Common myeloid progenitor, CD34-positive (primary cell): ENCODE measurements at regions not wholly inside any gene's neighbourhood (a gene's known extent, or its start where the extent isn't known, plus 50 kb on each side); places are given as distances from the start of the nearest gene placed in this dataset.
A peak's percentile ranks its signal among the peaks of the same experiment; 100 is the strongest.

Experiments
- CTCF ChIA-PET: fragments of 350-600 bp; sonication (Branson Sonifier 250); formaldehyde crosslinking; loops from one replicate; lab custom pipeline; 2021; ENCODE audit warnings: antibody characterized with exemption; lab: Charles Lee
- POLR2A ChIA-PET: fragments of 350-600 bp; sonication (Branson Sonifier 250); formaldehyde crosslinking; loops from one replicate; lab custom pipeline; 2021; ENCODE audit warnings: antibody characterized with exemption; lab: Charles Lee
- DNase-seq, 3 donors: peaks; one replicate each; pipeline versions ENCODE4 v3.0.0 to v3.0.0-alpha.2; 2013
- H3K27ac ChIP-seq, 2 experiments: 1 replicate in 1 of 2; 2 replicates in 1 of 2; pipeline ENCODE4 v1.7.0; 2013; ENCODE audit warnings: inconsistent platforms in 2 of 2, low read length in 2 of 2, mild to moderate bottlenecking in 2 of 2, low read depth in 1 of 2, moderate library complexity in 1 of 2; ENCODE audit not compliant: severe bottlenecking in 2 of 2, insufficient read depth in 1 of 2, poor library complexity in 1 of 2
- H3K27me3 ChIP-seq, 5 experiments: replicated peaks in 2 of 5; 1 replicate in 3 of 5; 2 replicates in 2 of 5; pipeline versions ENCODE4 v1.6.1 to v1.7.0; 2013; ENCODE audit warnings: low read length in 4 of 5, mild to moderate bottlenecking in 2 of 5, moderate library complexity in 2 of 5, inconsistent platforms in 1 of 5; ENCODE audit not compliant: insufficient read depth in 5 of 5, control insufficient read depth in 4 of 5
- H3K36me3 ChIP-seq, 4 experiments: 1 replicate in 2 of 4; 2 replicates in 2 of 4; pipeline versions ENCODE4 v1.6.1 to v1.7.0; 2013; ENCODE audit warnings: low read length in 3 of 4, control low read depth in 1 of 4, mild to moderate bottlenecking in 1 of 4; ENCODE audit not compliant: control insufficient read depth in 4 of 4, insufficient read depth in 4 of 4
- H3K4me1 ChIP-seq, 4 experiments: 1 replicate in 3 of 4; 2 replicates in 1 of 4; pipeline versions ENCODE4 v1.6.1 to v1.7.1; 2013; ENCODE audit warnings: low read length in 3 of 4, mild to moderate bottlenecking in 3 of 4, control low read depth in 1 of 4, inconsistent platforms in 1 of 4, moderate library complexity in 1 of 4; ENCODE audit not compliant: control insufficient read depth in 4 of 4, insufficient read depth in 4 of 4; ENCODE audit errors: control extremely low read depth in 1 of 4
- H3K4me3 ChIP-seq, 7 experiments: 1 replicate in 4 of 7; 2 replicates in 3 of 7; pipeline versions ENCODE4 v1.5.1 to v1.7.0; 2013; ENCODE audit warnings: mild to moderate bottlenecking in 7 of 7, low read length in 6 of 7, moderate library complexity in 6 of 7, inconsistent platforms in 2 of 7, low read depth in 2 of 7, control low read depth in 1 of 7; ENCODE audit not compliant: insufficient read depth in 4 of 7, control insufficient read depth in 1 of 7; ENCODE audit errors: extremely low read depth in 1 of 7
- H3K9me3 ChIP-seq, 5 experiments: 1 replicate in 4 of 5; 2 replicates in 1 of 5; pipeline versions ENCODE4 v1.6.1 to v1.7.1; 2013; ENCODE audit warnings: low read length in 4 of 5, mild to moderate bottlenecking in 2 of 5, inconsistent platforms in 1 of 5, low read depth in 1 of 5, moderate library complexity in 1 of 5; ENCODE audit not compliant: control insufficient read depth in 4 of 5, insufficient read depth in 2 of 5; ENCODE audit errors: control extremely low read depth in 1 of 5
- WGBS: methylation state at CpG from one replicate; pipeline ENCODE4 v1.1.5; 2013; ENCODE audit not compliant: insufficient coverage; 5-methylcytosine and 5-hydroxymethylcytosine counted together

DNA sequence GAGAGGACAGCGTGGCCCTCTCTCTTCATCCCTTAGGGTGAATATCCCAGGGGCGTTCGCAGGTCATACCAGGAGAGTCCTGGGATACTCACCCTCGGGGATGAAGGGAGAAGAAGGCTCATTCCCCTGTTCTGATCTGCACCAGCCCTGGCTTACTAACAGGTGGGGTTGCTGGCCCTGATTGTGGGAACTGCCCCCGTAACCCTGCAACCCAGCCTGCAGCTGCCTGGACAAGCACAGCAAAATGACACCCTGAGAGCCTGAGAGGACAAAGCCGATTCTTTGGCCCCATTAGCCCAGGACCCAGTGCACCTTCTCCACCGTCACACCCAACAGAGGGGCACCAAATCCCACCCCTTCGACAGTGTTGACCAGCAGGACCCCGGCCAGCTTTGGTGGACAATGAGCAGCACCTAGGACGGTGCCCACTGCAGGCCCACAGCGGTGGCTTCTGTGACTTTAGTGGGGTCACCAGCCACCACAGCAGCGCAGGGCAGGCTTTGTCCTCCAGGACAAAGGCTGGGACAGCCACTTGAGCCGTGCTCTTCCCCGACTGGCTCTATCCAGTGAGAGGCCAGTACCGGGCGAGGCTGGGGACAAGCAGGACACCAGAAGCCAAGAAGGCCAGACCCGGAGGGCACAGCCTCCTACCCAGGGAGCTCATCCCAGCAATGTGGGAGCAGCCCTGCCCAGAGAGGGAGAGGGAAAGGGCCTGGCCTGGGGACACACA is 98.5 kb upstream of the RTL6 start:
- H3K4me3 ChIP-seq = peak overlapping the region in 2 of 7 experiments; percentile 9 to 54
- H3K27me3 ChIP-seq = peaks cover 0 to 22% (median 6%) of the 10 kb centered on the region in 5 experiments
- CTCF ChIA-PET = no interaction called here
- no peak for DNase-seq
- no peaks in the 10 kb centered on the region for H3K36me3 ChIP-seq
- H3K9me3 ChIP-seq = no peaks in the 10 kb centered on the region
- H3K27ac ChIP-seq = no peak overlapping the region
- POLR2A ChIA-PET = no interaction called here
- 96% methylated on average over 16 of the region's 17 CpGs for WGBS
- H3K4me1 ChIP-seq = peaks cover 0 to 12% (median 6%) of the 10 kb centered on the region in 4 experiments

DNA sequence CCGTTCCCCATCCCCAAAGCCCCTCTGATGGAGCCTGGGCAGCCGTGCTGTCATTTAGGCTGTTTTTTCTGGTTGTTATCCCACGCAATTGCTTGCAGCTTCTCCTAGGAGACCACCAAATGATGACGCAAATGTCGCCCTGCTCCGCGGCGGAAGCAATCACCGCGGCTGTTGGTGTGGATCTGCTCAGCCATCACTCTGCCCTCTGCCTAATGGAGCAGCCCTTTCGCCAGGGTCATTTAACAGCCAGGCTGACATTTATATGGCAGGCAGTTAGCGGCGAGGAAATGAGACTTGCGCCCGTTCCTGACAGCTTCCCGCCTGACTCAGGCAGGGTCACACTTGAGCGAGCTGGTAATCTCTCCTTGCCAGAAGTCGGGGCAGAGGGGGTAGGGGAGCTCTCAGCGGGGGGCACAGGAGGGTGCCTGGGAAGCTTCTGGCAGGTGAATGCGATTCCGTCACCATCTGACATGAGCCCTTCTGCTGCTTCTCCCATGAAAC is 97.9 kb upstream of the RTL6 start:
- ChIA-PET POLR2A (no interaction called here), CTCF (interaction anchor here (1.1 kb wide), 1 partner anchor 14 kb away, joined by 3 read pairs; no protein-coding TSS in a partner anchor)
- Histone ChIP-seq H3K4me3 (peak overlapping the region in 3 of 7 experiments; percentile 9 to 54 (median 26)), H3K9me3 (no peaks in the 10 kb centered on the region), H3K4me1 (peaks cover 0 to 12% (median 6%) of the 10 kb centered on the region in 4 experiments), H3K36me3 (no peaks in the 10 kb centered on the region), H3K27ac (no peak overlapping the region), H3K27me3 (peaks cover 0 to 22% (median 6%) of the 10 kb centered on the region in 5 experiments)
- 3% methylated on average over 20 of the region's 21 CpGs for WGBS
- DNase-seq = peak; percentile 80 to 87 (median 82)

DNA sequence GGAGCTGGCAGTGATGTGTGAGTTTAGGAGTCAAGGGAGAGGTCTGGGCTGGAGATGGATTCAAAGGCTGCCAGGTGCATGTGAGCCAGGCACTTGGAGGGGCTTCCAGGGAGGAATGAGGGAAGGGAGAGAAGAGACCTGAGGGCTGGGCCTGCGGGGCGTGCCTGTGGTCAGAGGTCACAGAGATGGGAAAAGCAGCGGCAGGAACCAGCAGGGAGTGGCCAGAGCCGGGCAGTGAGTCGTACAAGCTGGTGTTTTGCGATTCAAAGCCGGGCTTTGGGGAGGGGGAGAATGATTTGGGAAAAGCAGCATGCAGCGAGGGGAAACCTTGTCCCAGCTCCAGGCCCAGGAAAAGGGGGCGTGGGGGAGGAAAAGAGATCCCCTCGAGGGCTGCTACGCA is 96.9 kb upstream of the RTL6 start:
- peaks cover 0 to 22% (median 6%) of the 10 kb centered on the region in 5 experiments for H3K27me3 ChIP-seq
- ChIA-PET CTCF (interaction anchor here (0.7 to 1.1 kb wide), 2 partner anchors 13 to 15 kb away, joined by 3 read pairs; no protein-coding TSS in a partner anchor), POLR2A (no interaction called here)
- peaks cover 0 to 12% (median 6%) of the 10 kb centered on the region in 4 experiments for H3K4me1 ChIP-seq
- H3K36me3 ChIP-seq = no peaks in the 10 kb centered on the region
- H3K9me3 ChIP-seq = no peaks in the 10 kb centered on the region
- H3K27ac ChIP-seq = no peak overlapping the region
- H3K4me3 ChIP-seq = no peak overlapping the region
- WGBS = 91% methylated on average over 11 of the region's 11 CpGs
- DNase-seq = no peak

DNA sequence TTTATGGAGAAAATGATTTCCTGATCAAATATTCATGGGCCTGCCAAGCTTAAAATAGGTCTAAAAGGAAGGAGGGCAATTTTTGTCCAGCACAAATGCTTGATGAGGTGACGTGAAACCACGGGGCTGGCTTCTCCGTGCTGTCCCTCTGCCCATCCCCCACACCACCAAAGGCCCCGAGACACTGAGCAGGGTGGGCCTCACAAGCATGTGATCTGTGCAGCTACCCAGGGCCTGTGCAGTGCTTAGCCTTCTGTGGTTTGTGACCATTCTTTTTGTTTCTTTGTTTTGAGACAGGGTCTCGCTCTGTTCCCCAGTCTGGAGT is 94.8 kb upstream of the RTL6 start:
- 76% methylated on average over 5 of the region's 5 CpGs for WGBS
- CTCF ChIA-PET = no interaction called here
- H3K27ac ChIP-seq = no peak overlapping the region
- no peak for DNase-seq
- H3K4me3 ChIP-seq = no peak overlapping the region
- peaks cover 0 to 11% (median 6%) of the 10 kb centered on the region in 4 experiments for H3K4me1 ChIP-seq
- no peaks in the 10 kb centered on the region for H3K9me3 ChIP-seq
- peaks cover 0 to 23% (median 6%) of the 10 kb centered on the region in 5 experiments for H3K27me3 ChIP-seq
- POLR2A ChIA-PET = no interaction called here
- H3K36me3 ChIP-seq = no peaks in the 10 kb centered on the region

DNA sequence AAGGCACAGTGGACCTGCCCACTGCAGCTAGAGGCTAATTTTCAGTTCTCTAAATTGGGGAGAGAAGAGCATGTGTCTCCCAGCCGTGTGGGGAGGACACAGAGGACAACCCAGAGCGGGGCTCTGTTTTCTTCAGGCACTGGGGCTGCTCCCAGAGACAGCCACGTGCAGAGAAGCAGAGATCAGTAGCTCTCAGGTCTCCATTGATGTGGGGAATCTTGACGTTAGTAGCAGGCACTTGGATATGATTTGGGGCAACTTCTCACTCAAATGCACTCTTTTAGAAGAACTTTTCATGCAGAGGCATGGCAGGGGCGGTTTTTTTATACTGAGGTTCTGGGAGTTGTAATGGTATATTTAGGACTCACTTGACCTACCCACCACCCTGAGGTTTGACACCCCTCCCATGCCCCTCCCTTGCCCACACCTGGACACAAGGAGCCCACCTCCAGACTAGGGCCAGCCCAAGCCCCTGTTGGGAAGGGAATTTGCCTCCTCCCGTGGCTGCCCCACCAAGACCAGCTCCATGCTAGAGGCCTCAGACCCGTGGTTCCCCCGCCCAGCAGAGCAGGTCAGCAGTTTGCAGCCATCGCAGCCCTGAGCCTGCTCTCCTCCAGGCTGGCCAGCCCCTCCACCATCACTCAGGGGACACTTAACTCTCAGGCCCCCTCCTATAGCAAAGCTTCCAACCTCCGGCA is 94.2 kb upstream of the RTL6 start:
- H3K4me3 ChIP-seq = no peak overlapping the region
- peaks cover 0 to 26% (median 8%) of the 10 kb centered on the region in 5 experiments for H3K27me3 ChIP-seq
- ChIA-PET POLR2A (no interaction called here), CTCF (interaction anchor here (0.9 kb wide), 1 partner anchor 15 kb away, joined by 3 read pairs; no protein-coding TSS in a partner anchor)
- H3K9me3 ChIP-seq = peaks cover 0 to 2% (median 0%) of the 10 kb centered on the region in 5 experiments
- 89% methylated on average over 7 of the region's 10 CpGs for WGBS
- peaks cover 0 to 12% (median 5%) of the 10 kb centered on the region in 4 experiments for H3K4me1 ChIP-seq
- H3K27ac ChIP-seq = no peak overlapping the region
- DNase-seq = no peak
- no peaks in the 10 kb centered on the region for H3K36me3 ChIP-seq

DNA sequence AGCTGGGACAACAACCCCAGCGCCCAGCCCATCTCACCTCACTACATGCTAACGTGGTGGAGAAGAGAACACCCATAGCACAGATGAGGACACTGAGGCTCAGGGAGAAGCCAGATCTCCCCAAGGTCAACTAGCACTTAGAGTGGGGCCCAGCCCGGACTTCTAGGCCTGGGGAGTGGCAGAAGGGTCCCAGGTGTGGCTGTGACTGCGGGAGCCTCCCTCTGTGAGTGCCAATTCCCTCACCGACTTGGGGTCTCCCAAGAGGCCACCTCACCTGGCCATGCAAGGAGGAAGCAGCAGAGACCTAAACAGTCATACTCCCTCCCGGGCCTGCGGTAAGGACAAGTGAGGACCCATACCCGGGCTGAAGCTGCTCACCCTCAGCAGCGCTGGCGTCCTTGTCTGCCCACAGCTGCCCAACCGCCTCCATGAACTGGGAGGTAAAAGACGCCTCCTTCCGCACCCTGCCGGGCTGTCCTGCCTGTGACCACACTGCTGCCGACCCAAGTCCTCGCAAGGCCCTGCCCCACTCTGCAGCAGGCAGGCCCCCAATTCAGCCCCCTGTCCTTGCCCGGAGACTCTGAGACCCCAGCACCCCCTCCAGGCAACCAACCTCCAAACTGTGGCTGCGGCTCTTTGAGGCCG is 93.2 kb upstream of the RTL6 start:
- ChIA-PET POLR2A (no interaction called here), CTCF (interaction anchor here (0.6 to 1.4 kb wide), 2 partner anchors 12 to 20 kb away, joined by 3 to 4 read pairs; no protein-coding TSS in a partner anchor)
- peaks cover 0 to 2% (median 0%) of the 10 kb centered on the region in 5 experiments for H3K9me3 ChIP-seq
- no peaks in the 10 kb centered on the region for H3K36me3 ChIP-seq
- H3K27me3 ChIP-seq = peaks cover 0 to 29% (median 11%) of the 10 kb centered on the region in 5 experiments
- H3K27ac ChIP-seq = no peak overlapping the region
- H3K4me1 ChIP-seq = peaks cover 0 to 17% (median 3%) of the 10 kb centered on the region in 4 experiments
- 97% methylated on average over 16 of the region's 19 CpGs for WGBS
- H3K4me3 ChIP-seq = no peak overlapping the region
- DNase-seq = no peak
